Fibroblast of the conjunctiva (primary cell): ENCODE measurements at regions not wholly inside any gene's neighbourhood (a gene's known extent, or its start where the extent isn't known, plus 50 kb on each side); places are given as distances from the start of the nearest gene placed in this dataset.
"Not testable (repeated sequence)": the region's sequence is repeated elsewhere in the genome, so short reads cannot be mapped to it uniquely, and the experiment has no call there.

Experiments
- DNase-seq: peaks from one replicate; pipeline ENCODE4 v3.0.0-alpha.2; 2010; ENCODE audit warnings: low read depth

GRCh38 chr18:11380968-11381367 lies 228.4 kb upstream of the SLC35G4 start:
- no peak for DNase-seq

DNA sequence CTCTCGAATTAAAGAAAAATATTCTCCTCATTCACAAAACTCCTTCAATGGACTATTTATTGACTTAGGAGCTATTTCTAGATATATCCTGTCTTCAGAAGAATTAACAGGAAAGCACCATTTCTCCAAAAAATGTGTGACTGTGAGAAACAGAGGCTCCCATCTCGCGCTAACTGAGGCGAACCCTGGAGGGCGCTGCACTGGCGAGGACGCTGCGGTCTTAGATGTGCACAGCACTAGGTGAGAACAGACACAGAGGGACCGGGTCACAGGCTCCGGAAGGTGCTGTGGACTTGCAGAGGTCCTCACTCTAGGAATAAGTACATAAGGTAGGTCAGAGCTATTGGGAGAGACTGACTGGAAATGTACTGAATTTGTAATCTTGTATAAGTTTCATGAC lies 229.7 kb upstream of the SLC35G4 start:
- no peak for DNase-seq

GRCh38 chr18:11377766-11378540 lies 228.6 kb upstream of the PIEZO2 start:
- no peak for DNase-seq

- no peak for DNase-seq
Observed at GRCh38 chr18:11372163-11372562, 222.8 kb upstream of the PIEZO2 start.

DNA sequence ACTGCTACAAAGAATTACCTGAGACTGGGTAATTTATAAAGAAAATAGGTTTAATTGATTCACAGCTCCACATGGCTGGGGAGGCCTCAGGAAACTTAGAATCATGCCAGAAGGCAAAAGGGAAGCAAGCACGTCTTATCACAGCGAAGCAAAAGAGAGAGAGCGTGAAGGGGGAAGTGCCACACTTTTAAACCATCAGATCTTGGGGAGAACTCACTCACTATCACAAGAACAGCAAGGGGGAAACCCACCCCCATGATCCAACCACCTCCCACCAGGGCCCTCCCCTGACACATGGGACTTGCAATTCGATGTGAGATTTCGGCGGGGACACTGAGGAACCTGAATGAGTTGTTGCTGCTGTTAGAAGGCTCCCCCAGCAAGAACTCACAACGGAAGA lies 220.2 kb upstream of the PIEZO2 start:
- no peak for DNase-seq

- DNase-seq, result no peak
Observed at GRCh38 chr18:11368020-11368419, 218.7 kb upstream of the PIEZO2 start.

- DNase-seq, result no peak
Observed at GRCh38 chr18:11367351-11367750, 218.0 kb upstream of the PIEZO2 start.

DNA sequence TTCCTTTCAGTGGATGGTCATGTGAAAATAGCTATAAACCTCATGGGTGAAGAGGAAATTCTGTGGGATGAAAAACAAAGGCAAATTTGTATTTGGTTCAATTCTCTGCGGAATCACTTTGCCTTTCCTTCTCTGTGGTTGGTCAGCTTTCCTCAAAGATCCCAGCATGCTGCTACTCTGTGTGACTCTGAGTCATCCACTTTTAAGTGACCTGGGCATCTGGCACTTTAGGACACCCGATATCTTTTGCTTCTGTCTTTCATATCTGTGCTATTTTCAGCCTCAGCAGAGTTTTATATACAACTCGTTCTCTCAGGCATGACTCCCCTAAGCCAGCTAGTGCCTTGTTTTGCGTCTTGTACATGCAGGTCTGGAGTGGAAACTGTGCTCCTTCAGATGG lies 217.0 kb upstream of the PIEZO2 start:
- DNase-seq, result no peak

DNA sequence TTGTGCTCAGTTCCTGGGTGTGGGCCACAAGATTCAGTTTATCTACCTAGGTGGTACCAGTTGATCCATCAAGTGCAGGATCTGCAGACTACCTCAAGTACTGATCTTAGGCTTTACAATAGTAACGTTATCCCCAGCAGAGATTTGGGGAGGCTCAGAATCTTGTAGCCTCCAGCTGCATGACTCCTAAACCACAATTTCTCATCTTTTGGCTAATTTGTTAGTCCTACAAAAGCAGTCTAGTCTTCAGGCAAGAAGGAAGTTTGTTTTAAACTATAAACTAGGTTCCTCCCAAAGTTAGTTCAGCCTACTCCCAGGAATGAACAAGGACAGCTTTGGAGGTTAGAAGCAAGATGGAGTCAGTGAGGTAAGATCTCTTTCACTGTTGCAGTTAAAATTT lies 213.5 kb upstream of the PIEZO2 start:
- DNase-seq, result no peak

- DNase-seq, result not testable (repeated sequence)
Observed at GRCh38 chr18:11361862-11362261, 212.5 kb upstream of the PIEZO2 start.

- no peak for DNase-seq
Observed at GRCh38 chr18:11357678-11358077, 208.3 kb upstream of the PIEZO2 start.

- DNase-seq, result not testable (repeated sequence)
Observed at GRCh38 chr18:11344576-11344975, 195.2 kb upstream of the PIEZO2 start.

DNA sequence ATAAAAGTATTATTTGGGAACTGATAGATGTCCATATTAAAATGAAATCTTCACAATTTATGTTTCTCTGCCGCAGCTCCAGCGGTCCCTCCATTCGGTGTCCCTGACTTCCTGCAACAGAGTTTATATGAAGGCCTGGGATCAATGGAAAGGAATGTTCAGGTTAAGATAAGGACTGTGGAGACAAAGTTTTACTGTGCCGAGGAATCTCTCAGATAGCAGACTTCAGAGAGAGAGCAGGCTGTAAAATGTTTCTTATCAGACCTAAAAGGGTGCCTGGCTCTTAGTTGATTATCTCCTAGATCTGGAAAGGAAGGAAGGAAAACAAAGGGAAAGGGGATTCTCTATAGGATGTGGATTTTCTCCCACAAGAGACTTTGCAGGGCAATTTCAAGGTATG lies 193.7 kb upstream of the PIEZO2 start:
- DNase-seq, result no peak

- DNase-seq, result not testable (repeated sequence)
Observed at GRCh38 chr18:11342115-11342514, 192.7 kb upstream of the PIEZO2 start.

DNA sequence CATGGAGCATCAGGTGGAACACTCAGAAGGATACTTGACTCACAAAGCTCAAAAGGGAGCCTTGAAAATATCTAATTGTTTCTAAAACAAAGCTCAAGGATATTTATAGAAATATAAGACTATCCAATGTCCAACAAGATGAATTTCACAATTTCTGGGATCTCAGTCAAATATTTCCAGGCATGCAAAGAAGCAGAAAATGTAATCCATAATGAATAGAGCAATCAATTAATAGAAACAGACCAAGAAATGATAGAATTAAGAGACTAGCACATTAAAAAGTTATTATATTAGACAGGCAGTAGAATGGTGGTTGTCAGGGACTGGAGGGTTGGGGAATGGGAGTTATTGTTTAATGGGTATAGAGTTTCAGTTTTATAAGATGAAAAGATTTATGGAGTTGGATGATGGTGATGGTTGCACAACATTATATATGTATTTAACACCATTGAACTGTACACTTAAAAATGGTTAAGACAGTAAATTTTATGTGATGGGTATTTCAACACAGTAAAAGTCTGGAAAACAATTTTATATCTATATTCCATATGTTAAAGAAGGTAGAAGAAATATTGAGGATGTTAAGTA lies 189.9 kb upstream of the PIEZO2 start:
- DNase-seq, result no peak

DNA sequence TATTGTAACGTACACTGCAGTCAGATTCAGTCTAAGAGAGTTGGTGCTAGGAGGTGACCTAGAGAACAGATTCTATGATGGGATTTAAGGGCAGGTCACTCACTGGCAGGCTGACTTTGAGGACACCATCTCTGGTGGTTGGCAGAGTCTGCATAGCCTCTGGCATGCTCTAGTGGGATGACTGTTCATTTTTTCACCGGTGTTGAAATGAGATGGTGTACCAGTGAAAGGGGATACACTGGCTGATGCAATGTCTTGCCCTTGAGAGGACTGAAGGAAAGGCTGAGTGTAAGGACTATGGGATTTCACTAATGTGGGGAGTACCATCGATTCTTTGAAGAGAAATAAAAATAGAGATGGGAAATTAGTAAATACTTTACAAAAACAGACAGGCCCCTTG lies 186.9 kb upstream of the PIEZO2 start:
- DNase-seq, result no peak

- DNase-seq, result no peak
Observed at GRCh38 chr18:11327391-11328009, 178.1 kb upstream of the PIEZO2 start.

GRCh38 chr18:11324956-11325882 lies 175.8 kb upstream of the PIEZO2 start:
- DNase-seq, result peak; percentile 46

DNA sequence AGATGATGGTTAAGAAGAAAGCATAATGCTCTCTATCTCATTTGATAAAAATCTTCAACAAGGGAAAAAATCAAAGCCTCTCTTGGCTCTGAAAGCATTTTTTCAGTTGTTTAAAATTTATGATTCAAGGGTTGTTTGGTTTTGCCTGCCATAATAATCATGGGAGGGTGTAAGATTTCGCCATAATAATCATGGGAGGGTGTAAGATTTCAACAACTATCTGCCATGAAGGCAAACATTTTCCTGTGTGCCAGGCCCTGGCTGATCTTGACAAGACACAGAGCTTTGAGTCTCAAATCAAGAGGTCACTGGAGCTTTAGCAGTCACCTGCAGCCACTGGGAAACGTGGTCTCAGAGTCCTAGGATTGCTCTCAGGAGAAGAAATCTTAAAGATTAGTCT lies 175.1 kb upstream of the PIEZO2 start:
- DNase-seq, result no peak

GRCh38 chr18:11323359-11323819 lies 174.0 kb upstream of the PIEZO2 start:
- peak; percentile 29 for DNase-seq

GRCh38 chr18:11322716-11323115 lies 173.3 kb upstream of the PIEZO2 start:
- DNase-seq, result no peak

- DNase-seq, result no peak
Observed at GRCh38 chr18:11322006-11322405, 172.6 kb upstream of the PIEZO2 start.
